ENCODE measurements at regions not wholly inside any gene's neighbourhood (a gene's known extent, or its start where the extent isn't known, plus 50 kb on each side); places are given as distances from the start of the nearest gene placed in this dataset.

- TF ChIP-seq FOXA1 (IDR thresholded peaks at IDR 0.05) (no peak), ELF4 (IDR thresholded peaks at IDR 0.05) (no peak), ZNF384 (IDR thresholded peaks at IDR 0.05) (no peak), FOXM1 (IDR thresholded peaks at IDR 0.05; ENCODE audit: borderline replicate concordance) (no peak), SP1 (IDR thresholded peaks at IDR 0.05) (no peak), TARDBP (IDR thresholded peaks at IDR 0.05) (no peak), SUZ12 (IDR thresholded peaks at IDR 0.05) (no peak), BHLHE40 (IDR thresholded peaks at IDR 0.05; ENCODE audit: borderline replicate concordance) (no peak), L3MBTL2 (conservative IDR thresholded peaks at IDR 0.05) (no peak), FOXK2 (IDR thresholded peaks at IDR 0.05) (no peak), CTBP1 (IDR thresholded peaks at IDR 0.05; ENCODE audit: borderline replicate concordance) (no peak), NFRKB (IDR thresholded peaks at IDR 0.05) (no peak)
These were observed 143.6 kb upstream of the BACE2 start for GRCh38 chr21:41024341-41024740.

All from HEK293T (cell line).